NCI-H774 (cell line): ENCODE measurements at regions not wholly inside any gene's neighbourhood (a gene's known extent, or its start where the extent isn't known, plus 50 kb on each side); places are given as distances from the start of the nearest gene placed in this dataset.

Experiments
- DNase-seq: peaks from one replicate; lab custom pipeline; 2025; lab: John Stamatoyannopoulos, UW

DNA sequence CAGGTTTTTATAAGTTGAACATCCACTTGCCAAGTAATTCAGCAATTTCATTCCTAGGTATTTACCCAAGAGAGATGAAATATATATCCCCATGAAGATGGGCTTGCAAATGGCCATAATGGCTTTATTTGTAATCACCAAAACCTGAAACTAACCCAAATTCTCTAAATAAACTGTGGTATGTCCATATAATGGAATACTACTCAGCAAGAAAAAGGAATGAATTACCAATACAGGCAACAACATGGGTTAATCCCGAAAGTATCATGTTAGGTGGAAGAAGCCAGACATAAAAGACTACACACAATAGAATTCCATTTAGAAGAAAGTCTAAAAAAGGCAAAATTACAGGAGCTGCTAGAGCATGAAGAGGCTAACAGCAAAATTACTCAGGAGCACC, 101.4 kb upstream of the PPP2R2D start:
- DNase-seq = no peak

DNA sequence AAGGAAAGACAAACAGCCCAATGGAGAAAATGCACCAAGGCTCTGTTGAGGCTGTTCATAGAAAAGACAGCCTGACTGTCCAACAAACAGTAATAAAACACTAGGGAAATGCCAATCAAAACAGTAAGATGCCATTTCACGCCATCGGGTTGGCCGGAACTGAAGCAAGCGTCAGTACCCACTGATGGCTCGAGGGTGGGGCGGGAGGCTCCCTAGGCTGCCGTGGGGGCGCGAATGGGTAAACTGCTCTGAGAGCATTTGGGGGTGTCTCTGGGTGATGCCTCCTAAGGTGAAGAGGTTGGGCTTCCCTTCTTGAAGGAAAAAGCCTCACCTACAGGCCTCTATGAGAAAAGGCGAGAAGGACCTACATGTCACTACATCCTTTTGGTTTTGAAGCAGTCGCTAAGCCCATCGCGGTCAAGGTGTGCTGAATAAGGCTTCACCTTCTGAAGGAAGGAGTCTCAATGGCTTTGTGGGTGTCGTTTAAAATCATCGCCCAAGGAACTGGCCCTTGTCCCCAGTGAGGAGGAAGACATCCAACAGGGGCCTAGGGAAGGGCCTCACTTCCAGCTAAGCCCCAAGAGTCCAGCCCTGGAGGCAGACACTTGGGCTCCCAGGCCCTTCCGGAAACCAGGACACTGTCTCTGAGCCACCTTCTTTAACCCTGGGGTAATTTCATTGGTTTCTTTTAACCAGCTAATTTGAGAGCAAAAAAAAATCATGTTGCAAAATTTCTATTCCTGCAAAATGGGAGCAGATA, 98.5 kb upstream of the PPP2R2D start:
- no peak for DNase-seq

DNA sequence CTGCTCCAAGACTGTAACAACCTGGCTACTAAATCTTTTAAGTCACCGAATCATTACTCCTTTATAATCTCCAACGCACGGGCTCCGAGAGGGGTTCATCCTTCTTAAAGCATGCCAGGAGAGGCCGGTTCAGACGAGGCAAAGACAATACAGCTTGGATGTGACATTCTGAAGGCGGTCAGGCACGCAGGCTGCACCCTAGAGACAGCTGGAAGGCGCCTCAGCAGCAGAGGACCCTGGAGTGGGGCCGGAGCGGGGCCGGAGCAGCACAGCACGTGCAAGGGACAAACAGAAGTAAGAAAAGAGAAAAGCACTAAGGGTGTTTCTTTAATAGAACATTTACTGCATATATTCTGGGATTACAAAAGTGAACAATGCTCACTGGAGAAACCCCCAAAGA, 97.8 kb upstream of the PPP2R2D start:
- no peak for DNase-seq

DNA sequence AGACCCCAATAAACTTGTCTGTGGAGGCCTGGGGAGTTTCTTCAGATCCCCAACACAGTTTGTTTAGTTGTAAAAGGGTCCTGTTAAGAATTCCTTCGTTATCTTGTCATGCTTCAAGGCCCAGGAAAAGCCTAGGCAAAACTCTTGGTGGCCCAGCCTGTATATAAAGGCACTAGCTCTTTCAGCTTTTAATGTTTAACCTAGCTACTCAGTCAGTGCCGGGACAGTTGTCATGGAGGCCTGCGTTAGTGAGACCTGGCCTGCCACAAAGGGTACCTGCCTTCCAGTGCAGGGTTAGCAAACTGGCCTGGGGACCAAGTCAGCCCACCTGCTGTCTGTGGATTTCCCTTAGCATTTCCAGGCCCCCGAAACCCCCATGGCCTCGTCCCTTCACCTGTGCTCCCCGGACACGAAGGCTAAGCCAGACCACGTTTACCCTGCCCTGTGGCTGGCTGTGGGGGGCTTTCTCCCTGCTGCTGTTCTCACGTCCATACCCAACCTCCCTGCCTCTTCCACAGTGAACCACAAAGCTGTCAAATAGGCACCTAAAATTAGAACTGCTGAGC, 96.9 kb upstream of the PPP2R2D start:
- no peak for DNase-seq

DNA sequence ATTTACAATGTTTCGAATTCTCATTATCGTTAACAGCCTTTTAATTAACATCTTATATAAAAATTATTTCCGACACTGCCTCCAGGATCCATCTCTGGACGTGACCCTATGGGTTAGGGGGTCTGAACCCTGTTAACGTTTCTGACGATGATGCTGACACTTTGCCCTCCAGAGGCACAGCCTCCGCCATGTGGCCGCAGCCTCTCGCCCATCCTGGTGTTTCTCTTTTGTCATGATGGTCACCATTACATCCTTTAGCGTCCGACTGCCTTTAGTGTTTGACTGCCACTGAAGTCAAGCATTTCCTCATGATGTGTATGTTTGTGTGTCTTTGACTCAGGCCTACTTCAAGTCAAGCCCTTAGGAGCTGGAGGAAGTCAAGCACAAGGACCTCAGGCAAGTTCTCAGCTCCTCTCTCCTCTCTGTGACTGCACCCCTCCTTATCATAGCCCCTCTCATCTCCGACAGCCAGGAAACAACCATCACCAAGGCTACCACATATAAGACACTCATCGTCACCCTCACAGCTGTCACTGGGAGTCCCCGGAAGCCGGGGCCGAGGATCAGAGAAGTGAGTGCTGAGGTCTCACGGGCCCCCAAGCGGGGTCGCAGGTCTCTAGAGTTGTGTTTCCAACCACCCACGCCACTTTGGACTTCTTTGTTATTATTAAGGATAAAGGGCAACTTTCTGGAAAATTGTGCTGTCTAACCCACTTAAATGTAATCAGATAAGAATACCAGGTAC, 96.1 kb upstream of the PPP2R2D start:
- DNase-seq = no peak

DNA sequence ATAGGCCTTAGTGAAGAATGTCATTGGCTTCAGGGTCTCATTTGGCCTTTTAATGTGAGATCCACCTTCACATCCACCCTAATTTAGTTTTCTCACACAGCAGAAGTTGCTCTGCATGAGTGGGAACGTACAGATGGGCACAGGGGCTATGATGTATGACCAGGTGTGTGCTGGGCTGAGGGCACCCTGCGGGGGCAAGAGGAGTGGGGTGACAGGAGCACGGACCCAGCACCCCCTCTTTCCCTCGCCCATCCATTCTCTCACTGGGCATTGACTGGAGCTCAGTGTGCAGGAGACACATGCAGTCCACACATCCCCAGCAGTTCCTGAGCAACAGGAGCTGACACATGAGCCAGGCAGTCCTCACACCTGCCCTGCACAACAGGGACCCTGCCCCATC, 95.1 kb upstream of the PPP2R2D start:
- DNase-seq = no peak

DNA sequence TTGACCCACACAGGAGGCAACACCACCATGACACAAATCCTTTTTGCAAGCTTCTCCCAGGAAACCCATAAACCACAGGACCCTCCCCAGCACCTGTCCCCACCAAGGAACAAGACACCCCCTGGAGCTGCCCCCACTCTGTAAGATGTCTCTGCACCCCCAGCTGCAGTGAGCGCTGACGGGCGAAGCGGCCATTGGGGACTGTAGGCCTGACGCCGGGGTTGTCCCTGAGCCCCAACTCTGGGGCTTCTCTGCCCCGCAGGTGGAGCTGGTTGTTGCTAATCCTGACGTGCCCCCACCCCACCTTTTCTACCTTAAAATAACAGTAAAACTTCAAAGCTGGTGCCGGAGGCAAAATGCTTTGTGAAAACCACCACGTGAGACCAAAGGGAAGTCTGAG, 94.7 kb upstream of the PPP2R2D start:
- DNase-seq = no peak

DNA sequence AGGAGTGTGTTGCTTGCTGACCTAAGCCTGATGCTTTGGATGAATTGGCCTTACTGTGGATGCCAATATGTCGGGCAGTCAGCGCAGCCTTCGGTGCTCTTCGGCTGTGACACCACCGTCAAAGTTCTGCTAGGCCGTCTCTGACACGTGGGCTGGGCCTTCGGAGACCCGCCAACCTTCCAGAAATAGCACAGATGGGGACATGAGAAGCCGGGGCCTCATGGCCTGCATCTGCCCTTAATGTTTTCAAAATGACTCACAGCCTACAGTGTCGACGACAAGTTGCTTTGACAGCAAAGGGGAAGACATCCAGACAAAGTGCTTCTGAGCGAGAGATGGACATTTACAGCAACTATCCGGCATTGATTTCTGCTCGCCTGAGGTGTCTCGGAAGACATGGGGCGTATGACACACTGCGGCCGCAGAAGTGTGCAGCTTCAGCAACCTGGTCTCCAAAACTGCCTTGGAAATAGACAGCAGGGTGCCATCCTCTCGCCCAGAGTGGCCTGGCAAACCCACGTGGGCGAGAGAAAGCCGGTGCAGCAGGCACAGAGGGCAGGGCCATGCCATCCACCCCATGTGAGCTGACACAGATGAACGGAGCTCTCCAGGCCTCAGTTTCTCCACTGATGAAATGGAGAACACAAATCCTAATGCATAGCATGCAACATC, 94.0 kb upstream of the PPP2R2D start:
- DNase-seq = no peak

DNA sequence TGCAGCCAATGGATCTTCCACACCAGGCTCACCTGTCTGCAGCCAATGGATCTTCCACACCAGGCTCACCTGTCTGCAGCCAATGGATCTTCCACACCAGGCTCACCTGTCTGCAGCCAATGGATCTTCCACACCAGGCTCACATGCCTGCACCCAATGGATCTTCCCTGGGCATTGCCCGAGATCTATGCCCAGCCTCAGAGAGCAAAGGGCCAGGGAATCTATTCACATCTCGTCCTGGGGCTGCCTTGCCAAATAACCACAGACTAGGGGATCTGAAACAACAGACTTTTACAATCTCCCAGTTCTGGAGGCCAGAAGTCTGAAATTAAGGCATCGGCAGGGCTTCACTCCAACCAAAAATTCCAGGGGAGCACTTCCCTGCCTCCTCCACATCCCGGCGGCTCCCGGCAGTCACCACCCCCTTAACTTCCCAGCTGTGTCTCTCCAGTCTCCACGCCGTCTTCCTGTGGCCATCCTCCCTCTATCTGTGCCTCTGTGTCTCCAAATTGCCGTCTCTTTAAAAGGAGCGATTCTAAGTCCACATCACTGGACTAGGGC, 92.4 kb upstream of the PPP2R2D start:
- DNase-seq = no peak

DNA sequence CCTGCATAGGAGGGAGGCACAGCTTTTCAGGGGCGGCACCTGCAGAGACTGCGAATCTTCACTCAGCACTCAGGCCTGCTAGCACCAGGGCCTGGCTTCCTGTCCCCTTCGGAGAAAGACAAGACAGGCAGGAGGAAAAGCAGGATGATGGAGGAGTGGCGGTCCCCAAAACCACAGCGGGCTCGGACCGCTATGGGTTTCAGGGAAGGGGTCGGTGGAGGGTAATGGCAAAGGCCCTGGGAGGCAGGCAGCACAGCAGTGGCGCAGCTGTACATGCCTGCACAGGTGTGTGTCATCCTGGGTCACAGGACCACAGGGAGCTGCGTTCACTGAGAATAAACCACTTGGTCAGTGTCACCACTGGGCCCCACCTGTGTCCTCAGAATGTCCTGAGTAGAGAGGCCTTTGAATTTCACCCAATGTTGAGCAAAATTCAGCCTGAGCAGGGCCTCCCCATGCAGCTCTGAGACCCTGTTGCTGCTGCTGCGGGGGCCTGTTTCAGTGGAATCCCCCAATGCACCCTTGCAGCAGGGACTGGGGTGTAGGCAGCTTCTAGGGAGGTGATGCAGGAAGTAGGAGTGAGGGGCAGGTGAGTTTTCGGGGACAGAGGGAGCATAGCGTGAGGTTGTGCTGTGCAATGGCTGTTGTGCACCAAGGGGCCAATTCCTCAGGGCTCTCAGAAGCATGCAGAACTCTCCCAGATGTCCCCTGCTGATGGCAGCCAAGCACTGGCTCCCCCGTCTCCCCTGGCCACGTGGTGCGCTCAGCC, 90.6 kb upstream of the PPP2R2D start:
- DNase-seq = no peak

DNA sequence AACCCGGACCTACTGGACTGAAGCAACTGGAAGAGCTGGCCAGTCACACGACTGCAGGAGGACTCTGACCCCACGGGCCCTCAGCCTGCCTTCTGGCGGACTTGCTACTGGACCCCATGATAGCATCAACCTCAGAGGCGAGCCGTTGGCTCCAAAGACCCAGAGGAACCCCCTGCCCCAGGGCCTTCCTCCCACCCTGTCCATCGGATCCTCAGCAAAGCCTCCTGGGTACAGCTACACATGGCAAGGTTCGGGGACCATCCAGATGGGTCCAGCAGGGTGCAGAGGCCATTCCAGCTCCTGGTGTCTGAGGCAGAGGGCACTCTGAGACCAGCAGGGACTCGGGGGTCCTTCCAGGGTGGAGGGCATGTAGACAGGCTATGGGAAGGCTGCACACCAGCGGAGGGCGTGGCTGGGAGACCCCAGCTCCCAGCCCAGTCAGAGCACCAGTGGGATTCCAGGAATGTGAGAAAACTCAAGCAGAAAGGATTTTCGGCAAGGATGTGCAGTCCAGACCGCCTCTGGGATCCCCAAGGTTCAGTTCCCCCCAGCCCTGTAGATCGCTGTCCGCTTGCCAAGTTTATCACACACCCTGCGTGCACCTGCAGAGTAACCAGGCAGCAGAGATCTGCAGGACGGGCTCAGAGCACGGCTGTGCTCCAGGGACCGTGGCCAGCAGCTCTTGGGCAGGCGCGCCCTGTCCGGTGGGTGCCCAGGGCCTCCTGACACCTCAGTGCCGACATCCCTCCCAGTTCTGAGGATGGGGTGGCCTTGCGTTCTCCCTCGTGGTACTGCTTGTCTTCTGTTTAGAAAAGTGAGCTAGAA, 89.8 kb upstream of the PPP2R2D start:
- no peak for DNase-seq

DNA sequence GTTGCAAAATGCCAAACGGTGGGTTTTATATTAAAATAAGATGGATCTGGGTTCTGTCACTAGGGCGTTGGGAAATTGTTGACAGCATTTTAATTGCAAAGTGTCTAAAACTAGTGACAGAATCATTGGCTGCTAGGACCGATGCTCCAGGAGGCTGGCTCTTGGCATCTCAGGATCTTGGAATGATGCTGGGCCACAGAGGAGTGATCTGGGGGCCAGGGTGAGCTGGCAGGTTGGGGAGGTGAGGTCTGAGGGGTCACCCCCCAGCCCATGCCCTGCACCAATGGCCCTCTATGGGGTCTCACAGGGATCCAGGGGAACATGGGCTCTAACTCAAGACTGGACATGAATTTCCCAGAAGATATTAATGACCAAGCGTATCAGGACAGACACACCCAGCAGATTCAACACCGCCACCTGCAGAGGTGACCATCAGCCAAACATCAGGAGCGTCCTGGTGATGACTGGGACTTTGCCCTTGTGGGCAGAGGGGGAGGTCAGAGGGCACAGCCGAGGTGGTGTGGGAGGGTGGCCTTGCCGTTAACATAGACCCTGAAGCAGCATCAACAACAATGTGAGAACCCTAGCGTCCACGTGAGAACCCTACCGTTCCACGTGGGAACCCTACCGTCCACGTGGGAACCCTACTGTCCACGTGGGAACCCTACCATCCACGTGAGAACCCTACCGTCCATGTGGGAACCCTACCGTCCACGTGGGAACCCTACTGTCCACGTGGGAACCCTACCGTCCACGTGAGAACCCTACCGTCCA, 89.0 kb upstream of the PPP2R2D start:
- no peak for DNase-seq

DNA sequence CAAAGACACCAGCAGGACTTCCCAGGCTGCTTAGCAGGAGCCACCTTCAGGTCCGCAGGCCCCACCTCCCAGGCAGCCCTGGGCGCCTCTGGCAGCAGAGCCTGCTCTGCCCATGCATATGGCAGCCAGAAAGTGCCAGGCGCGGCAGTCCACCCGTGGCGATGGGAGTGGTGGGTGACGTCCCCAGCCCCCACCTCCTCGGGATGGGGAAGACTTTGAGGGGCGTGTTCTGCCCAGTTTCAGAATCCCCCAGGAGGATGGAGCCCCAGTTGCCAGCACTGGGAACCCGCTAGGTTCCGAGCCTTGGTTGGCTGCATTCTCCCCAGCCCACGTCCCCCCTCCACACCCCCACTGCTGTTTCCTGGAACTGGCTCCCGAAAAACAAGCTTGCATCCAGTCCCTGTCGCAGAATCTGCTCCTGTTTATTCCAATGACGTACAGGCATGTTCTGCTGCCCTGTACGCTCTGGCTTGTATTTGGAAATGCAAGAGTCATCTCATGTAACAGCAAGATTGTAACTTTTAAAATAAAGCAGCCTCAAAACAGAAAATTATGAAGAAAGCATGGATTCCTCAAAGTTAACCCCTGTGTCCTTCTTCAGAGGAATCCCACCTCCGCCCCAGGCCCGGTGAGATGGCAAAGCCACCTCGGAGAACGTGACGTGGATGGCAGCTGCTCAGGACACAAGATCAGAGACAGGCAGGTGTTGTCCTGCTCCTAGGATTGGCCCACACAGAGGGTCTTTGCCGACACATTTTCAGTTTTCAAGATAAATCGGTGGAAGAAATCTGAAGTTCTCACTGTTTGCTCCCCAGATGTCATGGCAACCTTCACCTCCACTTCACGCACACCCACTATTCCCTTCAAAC, 87.8 kb upstream of the PPP2R2D start:
- DNase-seq = no peak

DNA sequence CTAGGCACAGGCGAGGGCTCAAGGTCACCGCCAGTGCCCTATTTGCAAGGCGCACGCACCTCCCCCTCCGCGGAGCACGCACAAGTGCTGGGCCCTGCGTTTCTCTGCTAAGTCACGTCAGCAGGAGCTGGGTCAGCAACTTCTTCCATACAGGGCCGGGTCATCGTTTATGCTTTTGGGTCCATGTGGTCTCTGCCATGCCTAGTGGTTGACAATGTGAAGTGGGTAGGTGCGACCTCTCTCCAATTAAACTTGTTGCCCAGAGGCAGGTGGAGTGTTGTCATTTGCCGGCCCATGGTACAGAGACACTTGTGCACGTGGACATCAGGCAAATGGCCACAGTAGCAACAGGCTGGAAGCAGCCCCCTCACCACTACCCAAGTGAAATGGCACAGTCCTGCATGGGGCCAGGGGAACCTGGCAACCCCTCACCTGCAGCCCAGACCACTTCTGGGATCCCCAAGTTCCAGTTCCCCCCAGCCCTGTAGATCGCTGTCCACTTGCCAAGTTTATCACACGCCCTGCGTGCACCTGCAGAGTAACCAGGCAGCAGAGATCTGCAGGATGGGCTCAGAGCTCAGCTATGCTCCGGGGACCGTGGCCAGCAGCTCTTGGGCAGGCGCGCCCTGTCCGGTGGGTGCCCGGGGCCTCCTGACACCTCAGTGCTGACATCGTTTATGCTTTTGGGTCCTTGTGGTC, 86.1 kb upstream of the PPP2R2D start:
- DNase-seq = no peak

DNA sequence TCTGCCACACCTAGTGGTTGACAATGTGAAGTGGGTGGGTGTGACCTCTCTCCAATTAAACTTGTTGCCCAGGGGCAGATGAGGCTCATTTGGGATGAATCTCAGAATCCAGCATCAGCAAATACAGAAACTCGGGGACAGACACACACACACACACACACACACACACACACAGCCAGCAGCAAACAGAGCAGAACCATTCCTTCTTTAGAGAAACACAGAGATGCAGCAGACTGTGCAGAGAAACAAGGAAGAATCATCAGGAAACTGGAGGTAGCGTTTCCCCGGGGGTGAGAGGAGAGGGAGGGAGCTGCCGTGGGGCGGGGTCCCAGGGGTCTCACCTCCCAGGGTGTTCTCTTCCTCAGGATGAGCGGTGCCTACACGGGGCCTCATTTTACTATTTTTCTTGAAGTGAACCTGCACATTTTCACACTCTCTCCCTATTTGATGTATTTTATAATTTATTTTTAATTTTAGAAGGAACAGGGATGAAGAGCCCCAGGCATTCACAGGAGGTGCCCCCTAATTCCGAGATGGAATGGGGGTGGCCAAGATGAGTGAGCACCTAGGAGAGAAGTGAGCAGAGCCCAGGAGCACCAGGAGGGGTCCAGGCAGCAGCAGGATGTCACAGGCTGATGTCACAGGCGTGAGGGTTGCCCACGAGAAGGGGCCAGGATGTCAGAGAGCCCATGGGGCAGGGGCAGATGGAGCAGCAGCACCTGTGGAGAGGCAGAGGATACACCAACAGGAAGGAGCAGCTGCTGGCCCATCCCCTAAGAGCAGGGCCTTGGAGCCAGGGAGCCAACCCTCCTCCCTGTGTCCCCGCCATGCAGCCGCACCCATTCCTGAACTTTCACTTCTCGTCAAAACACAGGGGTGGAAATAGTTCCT, 85.3 kb upstream of the PPP2R2D start:
- DNase-seq = no peak

DNA sequence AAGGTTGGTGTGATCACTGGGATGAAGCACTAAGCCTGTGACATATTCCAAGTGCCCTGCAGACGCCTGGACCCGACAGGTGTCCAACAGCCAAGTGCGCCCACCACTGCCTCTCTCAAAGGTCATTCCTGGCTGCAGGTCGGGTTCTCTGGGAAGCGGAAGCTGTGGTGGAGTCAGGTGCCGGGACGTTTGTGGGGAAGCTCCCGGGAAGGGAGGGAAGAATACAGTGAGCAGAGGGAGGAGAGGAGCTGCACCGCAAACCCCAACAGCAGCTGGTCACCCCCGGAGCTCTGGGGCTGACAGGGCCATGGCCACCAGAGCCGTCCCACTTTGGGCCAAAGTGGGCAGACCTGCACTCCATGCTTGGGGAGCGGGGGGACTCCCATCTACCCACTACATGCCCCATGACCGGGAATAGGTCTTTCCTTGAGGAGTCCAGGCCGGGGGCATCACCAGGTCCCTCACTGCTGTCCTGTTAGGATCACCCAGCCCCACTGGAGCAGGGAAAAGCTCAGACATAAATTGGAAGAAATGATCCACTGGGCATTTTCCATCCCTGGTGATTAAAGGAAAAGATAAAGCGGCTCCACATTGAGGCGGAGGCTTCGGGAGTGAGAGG, 84.5 kb upstream of the PPP2R2D start:
- no peak for DNase-seq
